ENCODE measurements at regions not wholly inside any gene's neighbourhood (a gene's known extent, or its start where the extent isn't known, plus 50 kb on each side); places are given as distances from the start of the nearest gene placed in this dataset.
"Not testable (repeated sequence)": the region's sequence is repeated elsewhere in the genome, so short reads cannot be mapped to it uniquely, and the experiment has no call there.

DNA sequence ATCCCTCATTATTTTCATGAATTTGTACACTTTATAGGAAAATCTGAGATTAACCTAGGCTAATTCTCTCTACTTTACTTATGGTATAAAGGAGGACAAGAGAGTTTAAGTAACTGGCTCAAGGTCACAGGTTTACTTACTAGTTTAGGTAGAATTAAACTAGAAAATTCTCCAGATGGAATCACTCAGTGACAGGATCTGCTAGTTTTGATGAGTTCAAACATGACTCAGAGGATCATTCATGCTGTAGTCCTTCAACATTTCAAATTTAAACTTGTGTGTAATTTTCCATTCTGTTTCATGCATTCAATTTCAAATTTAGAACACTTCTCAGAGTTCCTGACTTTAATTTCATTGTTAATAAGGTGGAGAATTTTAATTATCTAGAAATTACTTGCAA is 485.7 kb upstream of the TUSC1 start:
- Mint-ChIP-seq H3K9me3 (peaks cover 9% of the 10 kb centered on the region), H3K36me3 (ENCODE audit: low read depth) (no peaks in the 10 kb centered on the region), H3K27ac (no peak overlapping the region), H3K4me3 (no peak overlapping the region), H3K4me1 (no peaks in the 10 kb centered on the region), H3K27me3 (no peaks in the 10 kb centered on the region)
- DNase-seq = no peak
- no peak for ATAC-seq

- Mint-ChIP-seq H3K9me3 (peaks cover 13% of the 10 kb centered on the region), H3K4me3 (no peak overlapping the region), H3K27me3 (no peaks in the 10 kb centered on the region), H3K36me3 (ENCODE audit: low read depth) (no peaks in the 10 kb centered on the region), H3K4me1 (no peaks in the 10 kb centered on the region), H3K27ac (no peak overlapping the region)
- ATAC-seq (no peak), DNase-seq (no peak)
These were observed 481.5 kb upstream of the TUSC1 start for GRCh38 chr9:26159575-26160392.

DNA sequence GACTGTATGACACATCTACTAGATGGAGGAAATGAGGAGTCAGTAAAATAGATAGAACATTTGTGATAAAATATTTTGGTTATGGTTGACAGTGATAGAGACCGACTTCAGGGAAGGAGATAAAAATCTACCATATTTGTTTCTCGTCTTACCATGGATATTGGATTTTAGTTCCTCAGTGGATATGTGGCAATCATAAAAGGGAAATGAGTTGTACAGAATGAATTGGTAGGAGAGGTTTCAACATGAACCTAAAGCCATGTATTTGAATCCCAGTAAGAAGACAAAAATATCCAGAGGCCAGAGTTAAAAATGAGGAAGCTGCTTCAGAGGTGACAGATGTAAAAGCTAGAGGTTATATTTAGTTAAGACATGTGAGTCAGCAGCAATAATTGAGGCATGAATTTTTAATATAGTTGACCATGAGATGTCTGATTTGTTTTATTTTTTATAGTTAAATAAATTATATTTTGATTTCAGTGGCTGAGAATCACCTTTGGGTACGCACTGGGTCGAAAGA is 480.4 kb upstream of the TUSC1 start:
- H3K27ac Mint-ChIP-seq = no peak overlapping the region
- no peaks in the 10 kb centered on the region for H3K4me1 Mint-ChIP-seq
- ATAC-seq = no peak

DNA sequence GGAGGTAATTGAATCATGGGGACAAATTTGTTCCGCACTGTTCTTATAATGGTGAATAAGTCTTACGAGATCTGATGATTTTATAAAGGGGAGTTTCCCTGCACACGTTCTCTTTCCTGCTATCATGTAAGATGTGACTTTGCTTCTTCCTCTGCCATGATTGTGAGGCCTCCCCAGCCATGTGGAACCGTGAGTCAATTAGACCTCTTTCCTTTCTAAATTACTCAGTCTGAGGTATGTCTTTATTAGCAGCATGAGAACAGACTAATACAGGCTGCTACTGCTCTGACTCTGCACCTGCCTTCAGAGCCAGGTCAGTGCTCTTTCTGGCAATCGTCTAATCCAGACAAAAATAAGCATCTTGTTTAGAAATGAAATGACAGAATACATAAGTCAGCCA is 479.2 kb upstream of the TUSC1 start:
- H3K27me3 Mint-ChIP-seq = no peaks in the 10 kb centered on the region
- peaks cover 16% of the 10 kb centered on the region for H3K9me3 Mint-ChIP-seq
- H3K4me1 Mint-ChIP-seq = no peaks in the 10 kb centered on the region
- no peaks in the 10 kb centered on the region for H3K36me3 Mint-ChIP-seq (ENCODE audit: low read depth)
- no peak for ATAC-seq
- no peak overlapping the region for H3K27ac Mint-ChIP-seq
- no peak overlapping the region for H3K4me3 Mint-ChIP-seq
- no peak for DNase-seq

More for the DNA sequence above, 480.4 kb upstream of the TUSC1 start:
- Mint-ChIP-seq H3K9me3 (peaks cover 13% of the 10 kb centered on the region), H3K4me3 (no peak overlapping the region), H3K27me3 (no peaks in the 10 kb centered on the region), H3K36me3 (ENCODE audit: low read depth) (no peaks in the 10 kb centered on the region)
- no peak for DNase-seq

GRCh38 chr9:26152350-26152749 is 474.1 kb upstream of the TUSC1 start:
- no peak for DNase-seq
- Mint-ChIP-seq H3K4me3 (no peak overlapping the region), H3K27me3 (no peaks in the 10 kb centered on the region), H3K27ac (no peak overlapping the region), H3K9me3 (peaks cover 6% of the 10 kb centered on the region), H3K36me3 (ENCODE audit: low read depth) (no peaks in the 10 kb centered on the region), H3K4me1 (no peaks in the 10 kb centered on the region)
- no peak for ATAC-seq

- Mint-ChIP-seq H3K4me1 (no peaks in the 10 kb centered on the region), H3K9me3 (peaks cover 5% of the 10 kb centered on the region), H3K27ac (no peak overlapping the region), H3K27me3 (no peaks in the 10 kb centered on the region), H3K4me3 (no peak overlapping the region), H3K36me3 (ENCODE audit: low read depth) (no peaks in the 10 kb centered on the region)
- ATAC-seq (no peak), DNase-seq (no peak)
These were observed 469.9 kb upstream of the TUSC1 start for GRCh38 chr9:26148128-26148527.

DNA sequence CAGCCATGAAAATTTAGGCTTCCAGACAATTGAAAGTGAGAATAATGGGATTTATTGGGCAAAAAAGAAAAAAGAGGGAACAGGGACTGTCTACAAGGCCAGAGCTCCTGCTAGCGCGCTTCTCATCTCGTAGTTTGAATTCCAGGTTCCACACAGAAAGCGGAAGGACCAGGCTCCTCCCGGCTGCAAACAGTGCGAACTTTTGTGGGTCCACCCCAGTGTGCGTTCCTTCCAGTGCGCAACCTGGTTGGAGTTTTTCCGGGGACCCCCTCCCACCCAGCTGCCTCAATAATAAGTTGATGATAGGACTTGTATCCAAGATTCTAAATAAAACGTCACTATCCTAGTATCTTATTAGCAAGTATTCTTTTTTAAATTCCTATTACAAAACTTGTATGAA is 467.7 kb upstream of the TUSC1 start:
- Mint-ChIP-seq H3K36me3 (ENCODE audit: low read depth) (no peaks in the 10 kb centered on the region), H3K4me1 (no peaks in the 10 kb centered on the region), H3K27ac (no peak overlapping the region), H3K9me3 (no peaks in the 10 kb centered on the region), H3K27me3 (no peaks in the 10 kb centered on the region), H3K4me3 (no peak overlapping the region)
- no peak for DNase-seq
- ATAC-seq = no peak

- DNase-seq (no peak), ATAC-seq (no peak)
- Mint-ChIP-seq H3K4me1 (no peaks in the 10 kb centered on the region), H3K4me3 (no peak overlapping the region), H3K9me3 (no peaks in the 10 kb centered on the region), H3K36me3 (ENCODE audit: low read depth) (no peaks in the 10 kb centered on the region), H3K27me3 (no peaks in the 10 kb centered on the region), H3K27ac (no peak overlapping the region)
These were observed 464.4 kb upstream of the TUSC1 start for GRCh38 chr9:26142631-26143030.

DNA sequence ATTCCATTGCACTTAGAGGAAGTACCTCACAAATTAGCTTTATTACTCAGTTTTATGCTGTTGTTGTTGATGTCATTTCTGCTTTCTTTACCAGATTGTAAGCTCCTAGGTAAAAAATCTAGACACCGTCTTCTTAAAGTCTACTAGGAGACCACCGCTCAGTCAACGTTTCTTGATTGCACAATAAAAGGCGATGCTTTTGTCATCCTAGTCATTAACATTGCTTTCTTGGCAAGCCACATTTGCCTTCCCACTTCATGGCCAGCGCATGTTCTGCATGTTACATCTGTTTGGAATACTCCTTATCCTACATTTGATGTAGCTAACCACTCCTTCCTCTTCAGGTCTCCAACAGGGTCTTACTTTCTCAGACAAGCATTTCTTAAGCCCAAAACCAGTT is 464.0 kb upstream of the TUSC1 start:
- Mint-ChIP-seq H3K27ac (no peak overlapping the region), H3K4me3 (no peak overlapping the region), H3K4me1 (no peaks in the 10 kb centered on the region), H3K27me3 (no peaks in the 10 kb centered on the region), H3K36me3 (ENCODE audit: low read depth) (no peaks in the 10 kb centered on the region), H3K9me3 (no peaks in the 10 kb centered on the region)
- no peak for ATAC-seq
- no peak for DNase-seq

DNA sequence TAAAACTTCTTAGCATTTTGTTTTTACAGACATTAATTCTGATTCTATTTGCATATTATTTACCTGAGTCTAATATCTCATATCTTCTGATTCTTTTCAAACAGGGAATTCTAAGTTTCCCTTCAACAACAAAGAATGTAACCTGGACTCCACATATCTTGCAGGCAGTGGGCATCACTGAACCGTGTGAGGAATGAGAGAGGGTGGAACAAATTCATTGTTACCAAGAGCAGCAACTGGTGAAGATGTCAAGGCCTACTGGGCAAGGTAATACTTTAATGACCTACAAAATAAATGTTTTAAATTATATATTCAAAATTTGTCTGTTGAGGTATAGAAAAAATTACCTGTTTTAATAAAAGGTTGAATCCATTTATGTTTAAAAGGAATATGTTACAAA is 455.3 kb upstream of the TUSC1 start:
- DNase-seq = no peak
- ATAC-seq = no peak
- Mint-ChIP-seq H3K27ac (no peak overlapping the region), H3K27me3 (no peaks in the 10 kb centered on the region), H3K4me3 (no peak overlapping the region), H3K9me3 (peaks cover 2% of the 10 kb centered on the region), H3K36me3 (ENCODE audit: low read depth) (no peaks in the 10 kb centered on the region), H3K4me1 (no peaks in the 10 kb centered on the region)

GRCh38 chr9:26132746-26133312 is 454.6 kb upstream of the TUSC1 start:
- H3K36me3 Mint-ChIP-seq (ENCODE audit: low read depth) = no peaks in the 10 kb centered on the region
- ATAC-seq = no peak
- H3K27ac Mint-ChIP-seq = no peak overlapping the region
- peaks cover 2% of the 10 kb centered on the region for H3K9me3 Mint-ChIP-seq
- no peaks in the 10 kb centered on the region for H3K27me3 Mint-ChIP-seq
- H3K4me3 Mint-ChIP-seq = no peak overlapping the region
- no peaks in the 10 kb centered on the region for H3K4me1 Mint-ChIP-seq
- no peak for DNase-seq

GRCh38 chr9:26131886-26132285 is 453.6 kb upstream of the TUSC1 start:
- Mint-ChIP-seq H3K4me1 (no peaks in the 10 kb centered on the region), H3K27ac (no peak overlapping the region), H3K36me3 (ENCODE audit: low read depth) (no peaks in the 10 kb centered on the region), H3K4me3 (no peak overlapping the region), H3K9me3 (peaks cover 6% of the 10 kb centered on the region), H3K27me3 (no peaks in the 10 kb centered on the region)
- DNase-seq = no peak
- no peak for ATAC-seq

- Mint-ChIP-seq H3K4me1 (no peaks in the 10 kb centered on the region), H3K27me3 (no peaks in the 10 kb centered on the region), H3K27ac (no peak overlapping the region), H3K36me3 (ENCODE audit: low read depth) (no peaks in the 10 kb centered on the region), H3K9me3 (peaks cover 11% of the 10 kb centered on the region), H3K4me3 (no peak overlapping the region)
- no peak for ATAC-seq
- DNase-seq = no peak
These were observed 451.0 kb upstream of the TUSC1 start for GRCh38 chr9:26129217-26129616.

- H3K9me3 Mint-ChIP-seq = peaks cover 14% of the 10 kb centered on the region
- no peak overlapping the region for H3K4me3 Mint-ChIP-seq
- no peaks in the 10 kb centered on the region for H3K27me3 Mint-ChIP-seq
- ATAC-seq (no peak), DNase-seq (no peak)
- H3K27ac Mint-ChIP-seq = no peak overlapping the region
- H3K36me3 Mint-ChIP-seq (ENCODE audit: low read depth) = no peaks in the 10 kb centered on the region
- H3K4me1 Mint-ChIP-seq = no peaks in the 10 kb centered on the region
These were observed 447.4 kb upstream of the TUSC1 start for GRCh38 chr9:26125693-26126092.

GRCh38 chr9:26116085-26116484 is 437.8 kb upstream of the TUSC1 start:
- H3K4me1 Mint-ChIP-seq; H3K27me3 Mint-ChIP-seq; H3K36me3 Mint-ChIP-seq (ENCODE audit: low read depth); DNase-seq; H3K27ac Mint-ChIP-seq; H3K4me3 Mint-ChIP-seq; H3K9me3 Mint-ChIP-seq; ATAC-seq: not testable (repeated sequence)
